ENCODE measurements at regions not wholly inside any gene's neighbourhood (a gene's known extent, or its start where the extent isn't known, plus 50 kb on each side); places are given as distances from the start of the nearest gene placed in this dataset.

DNA sequence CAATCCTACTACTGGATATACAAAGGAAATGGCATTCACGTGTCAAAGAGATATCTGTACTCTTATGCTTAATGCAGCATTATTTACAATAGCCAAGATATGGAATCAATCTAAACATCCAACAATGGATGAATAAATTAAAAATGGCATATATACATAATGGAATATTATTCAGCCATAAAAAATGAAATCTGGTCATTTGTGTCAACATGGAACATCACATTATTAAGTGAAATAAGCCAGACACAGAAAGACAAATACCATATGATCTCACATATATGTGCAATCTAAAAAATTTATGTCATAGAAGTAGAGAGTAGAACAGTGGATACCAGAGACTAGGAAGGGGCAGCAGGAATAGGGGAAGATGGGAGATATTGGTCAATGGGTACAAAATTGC is 228.8 kb upstream of the TBX3 start:
- no peak for TF ChIP-seq ZNF274 (IDR thresholded peaks at IDR 0.05; ENCODE audit: low read depth, low read length)
- TF ChIP-seq YY1 (IDR thresholded peaks at IDR 0.05; ENCODE audit: insufficient read depth, insufficient read length), result no peak
- no peak for TF ChIP-seq SUZ12 (IDR thresholded peaks at IDR 0.05; ENCODE audit: extremely low read depth, insufficient read depth, insufficient read length)

All from NT2/D1 (cell line).